Umbilical cord (tissue), 1 donor: ENCODE measurements at regions not wholly inside any gene's neighbourhood (a gene's known extent, or its start where the extent isn't known, plus 50 kb on each side); places are given as distances from the start of the nearest gene placed in this dataset.

Experiments used
- DNase-seq: peaks from one replicate; pipeline ENCODE4 v3.0.0-alpha.2; 2015; ENCODE audit warnings: low spot score

GRCh38 chr3:152713989-152714388 is 120.9 kb upstream of the P2RY1 start:
- no peak for DNase-seq

- no peak for DNase-seq
These were observed 120.4 kb upstream of the P2RY1 start for GRCh38 chr3:152714507-152714906.

- DNase-seq = peak; percentile 40
These were observed 117.7 kb upstream of the P2RY1 start for GRCh38 chr3:152717252-152717651.

- DNase-seq = no peak
These were observed 116.1 kb upstream of the P2RY1 start for GRCh38 chr3:152718810-152719209.

GRCh38 chr3:152719264-152719663 is 115.7 kb upstream of the P2RY1 start:
- peak; percentile 29 for DNase-seq

GRCh38 chr3:152720951-152721718 is 113.8 kb upstream of the P2RY1 start:
- DNase-seq = no peak

- DNase-seq = no peak
These were observed 110.7 kb upstream of the P2RY1 start for GRCh38 chr3:152724270-152724669.

- no peak for DNase-seq
These were observed 106.5 kb upstream of the P2RY1 start for GRCh38 chr3:152728231-152728980.

- DNase-seq = no peak
These were observed 105.0 kb upstream of the P2RY1 start for GRCh38 chr3:152729906-152730305.

- DNase-seq = no peak
These were observed 103.4 kb upstream of the P2RY1 start for GRCh38 chr3:152731511-152731910.

- DNase-seq = no peak
These were observed 101.3 kb upstream of the P2RY1 start for GRCh38 chr3:152733584-152734119.

GRCh38 chr3:152737021-152737908 is 97.7 kb upstream of the P2RY1 start:
- DNase-seq = no peak

GRCh38 chr3:152738656-152739055 is 96.3 kb upstream of the P2RY1 start:
- peak; percentile 18 for DNase-seq

- no peak for DNase-seq
These were observed 92.3 kb upstream of the P2RY1 start for GRCh38 chr3:152742368-152743347.

GRCh38 chr3:152745646-152746045 is 89.3 kb upstream of the P2RY1 start:
- no peak for DNase-seq

GRCh38 chr3:152754303-152754702 is 80.6 kb upstream of the P2RY1 start:
- DNase-seq = no peak

GRCh38 chr3:152756807-152757206 is 78.1 kb upstream of the P2RY1 start:
- DNase-seq = no peak

- DNase-seq = no peak
These were observed 74.8 kb upstream of the P2RY1 start for GRCh38 chr3:152760024-152760563.

GRCh38 chr3:152760591-152760990 is 74.3 kb upstream of the P2RY1 start:
- DNase-seq = no peak

GRCh38 chr3:152768478-152768877 is 66.5 kb upstream of the P2RY1 start:
- no peak for DNase-seq
